ENCODE measurements at regions not wholly inside any gene's neighbourhood (a gene's known extent, or its start where the extent isn't known, plus 50 kb on each side); places are given as distances from the start of the nearest gene placed in this dataset.

- TF ChIP-seq CTCF (IDR thresholded peaks at IDR 0.05 in 4 of 5, conservative IDR thresholded peaks at IDR 0.05 in 1 of 5): no peak
- no peak for TF ChIP-seq POLR2A (IDR thresholded peaks at IDR 0.05)
These were observed 190.4 kb downstream of the UQCRFS1 start for GRCh38 chr19:29022599-29022998.

All from gastrocnemius medialis (tissue), 4 donors.